GM12875 (cell line): ENCODE measurements at regions not wholly inside any gene's neighbourhood (a gene's known extent, or its start where the extent isn't known, plus 50 kb on each side); places are given as distances from the start of the nearest gene placed in this dataset.

Experiments used
- H3K4me3 ChIP-seq: one replicate; pipeline ENCODE4 v1.5.1; 2011; ENCODE audit warnings: low read depth, low read length, control low read depth
- TF ChIP-seq, protein P1 (sequence below): IDR thresholded peaks from 2 replicates; pipeline ENCODE4 v1.5.1; 2011; ENCODE audit warnings: low read depth, mild to moderate bottlenecking, control low read depth, inconsistent platforms, low read length, moderate library complexity, borderline replicate concordance; ENCODE audit not compliant: insufficient read depth

DNA sequence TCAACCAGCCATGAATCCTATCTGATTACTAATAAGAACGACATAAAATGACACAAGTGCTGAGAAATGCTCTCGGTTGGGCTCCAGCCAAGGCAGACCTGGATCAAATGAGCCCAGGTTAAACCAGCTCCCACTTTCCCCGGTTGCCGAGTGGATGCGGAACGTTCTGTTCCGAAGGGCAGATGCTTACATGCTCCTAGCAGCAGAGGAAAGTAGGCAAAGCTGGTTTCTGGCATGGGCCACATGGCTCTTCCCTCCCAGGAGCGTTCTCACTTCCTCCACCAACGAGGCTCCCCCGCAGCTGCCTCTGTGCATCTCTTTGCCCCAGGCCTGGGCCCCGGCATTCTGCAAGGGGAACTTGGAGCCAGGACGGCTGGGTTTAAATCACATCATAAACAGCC is 61.8 kb upstream of the SDK1 start:
- TF ChIP-seq, protein P1, sequence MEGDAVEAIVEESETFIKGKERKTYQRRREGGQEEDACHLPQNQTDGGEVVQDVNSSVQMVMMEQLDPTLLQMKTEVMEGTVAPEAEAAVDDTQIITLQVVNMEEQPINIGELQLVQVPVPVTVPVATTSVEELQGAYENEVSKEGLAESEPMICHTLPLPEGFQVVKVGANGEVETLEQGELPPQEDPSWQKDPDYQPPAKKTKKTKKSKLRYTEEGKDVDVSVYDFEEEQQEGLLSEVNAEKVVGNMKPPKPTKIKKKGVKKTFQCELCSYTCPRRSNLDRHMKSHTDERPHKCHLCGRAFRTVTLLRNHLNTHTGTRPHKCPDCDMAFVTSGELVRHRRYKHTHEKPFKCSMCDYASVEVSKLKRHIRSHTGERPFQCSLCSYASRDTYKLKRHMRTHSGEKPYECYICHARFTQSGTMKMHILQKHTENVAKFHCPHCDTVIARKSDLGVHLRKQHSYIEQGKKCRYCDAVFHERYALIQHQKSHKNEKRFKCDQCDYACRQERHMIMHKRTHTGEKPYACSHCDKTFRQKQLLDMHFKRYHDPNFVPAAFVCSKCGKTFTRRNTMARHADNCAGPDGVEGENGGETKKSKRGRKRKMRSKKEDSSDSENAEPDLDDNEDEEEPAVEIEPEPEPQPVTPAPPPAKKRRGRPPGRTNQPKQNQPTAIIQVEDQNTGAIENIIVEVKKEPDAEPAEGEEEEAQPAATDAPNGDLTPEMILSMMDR = no peak
- no peak overlapping the region for H3K4me3 ChIP-seq

DNA sequence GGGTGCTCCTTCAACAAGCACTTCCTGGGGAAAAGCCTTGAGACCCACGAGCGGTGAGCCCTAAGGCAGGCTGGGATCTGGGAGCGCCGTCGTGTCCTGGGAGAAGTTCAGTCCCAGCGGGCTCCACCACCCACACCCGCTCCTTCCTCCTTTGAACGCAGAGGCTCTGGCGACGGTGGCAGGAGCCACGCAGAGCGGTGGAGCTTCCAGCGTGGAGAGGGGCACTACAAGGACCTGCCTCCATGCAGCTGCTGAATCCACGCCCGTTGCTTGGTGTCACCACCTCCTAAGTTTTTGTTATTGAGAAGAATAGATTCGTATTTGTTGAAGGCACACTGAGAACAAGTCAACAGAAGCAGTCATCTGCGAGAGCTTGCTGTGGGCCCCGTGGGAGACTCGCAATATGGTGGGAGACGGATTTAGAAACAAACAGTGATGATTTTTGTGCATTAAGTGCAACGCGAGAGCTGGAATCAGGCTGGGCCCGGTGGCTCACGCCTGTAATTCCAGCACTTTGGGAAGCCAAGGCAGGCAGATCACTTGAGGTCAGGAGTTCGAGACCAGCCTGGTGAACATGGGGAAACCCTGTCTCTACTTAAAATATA is 60.1 kb upstream of the SDK1 start:
- H3K4me3 ChIP-seq = no peak overlapping the region
- TF ChIP-seq, protein P1 = no peak

DNA sequence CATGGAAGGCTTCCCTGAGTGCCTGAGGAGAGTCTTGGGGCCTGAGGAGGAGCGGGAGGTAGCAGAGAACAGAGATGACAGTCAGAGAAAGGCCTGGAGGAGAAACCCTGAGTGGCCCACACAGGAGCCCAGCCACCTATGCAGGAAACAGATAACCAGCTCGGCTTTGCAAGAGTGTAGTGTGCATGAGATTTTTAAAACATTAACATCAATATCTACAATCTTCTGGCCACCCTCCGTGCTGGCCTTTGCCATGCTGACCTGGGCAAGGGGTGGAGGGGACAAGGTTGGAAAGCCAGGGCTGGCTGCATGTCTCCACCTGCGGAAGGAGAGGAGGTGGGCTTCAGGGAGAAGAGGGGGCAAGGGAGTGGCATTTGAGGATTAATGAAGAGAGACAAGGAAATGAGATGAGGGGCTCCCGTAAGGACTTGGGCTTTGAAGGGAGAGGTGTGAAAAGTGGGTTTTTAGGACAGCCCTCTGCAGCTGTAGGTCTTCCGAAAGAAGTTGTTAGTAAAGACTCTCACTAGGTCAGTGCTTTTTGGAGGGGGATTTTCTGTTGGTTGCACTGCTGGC is 59.3 kb upstream of the SDK1 start:
- TF ChIP-seq, protein P1 = no peak
- H3K4me3 ChIP-seq = no peak overlapping the region

DNA sequence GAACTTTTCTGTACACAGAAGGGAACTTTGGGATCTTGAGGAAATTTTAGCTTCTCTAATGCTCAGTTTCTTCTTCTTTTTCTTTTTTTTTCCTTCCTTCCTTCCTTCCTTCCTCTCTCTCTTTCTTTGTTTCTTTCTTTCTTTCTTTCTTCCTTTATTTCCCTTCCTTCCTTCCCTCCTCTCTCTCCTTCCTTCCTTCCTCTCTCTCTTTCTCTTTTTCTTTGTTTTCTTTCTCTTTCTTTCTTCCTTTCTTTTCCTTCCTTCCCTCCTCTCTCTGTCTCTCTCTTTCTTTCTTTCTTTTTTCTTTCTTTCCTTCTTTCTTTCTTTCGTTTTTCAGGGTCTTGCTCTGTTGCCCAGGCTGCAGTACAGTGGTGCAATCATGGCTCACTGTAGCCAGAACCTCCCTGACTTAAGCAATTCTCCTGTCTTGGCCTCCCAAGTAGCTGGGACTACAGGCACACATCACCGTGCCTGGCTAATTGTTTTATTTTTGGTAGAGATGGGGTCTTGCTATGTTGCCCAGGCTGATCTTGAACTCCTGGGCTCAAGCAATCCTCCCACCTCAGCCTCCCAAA is 58.6 kb upstream of the SDK1 start:
- TF ChIP-seq, protein P1 = no peak
- no peak overlapping the region for H3K4me3 ChIP-seq

DNA sequence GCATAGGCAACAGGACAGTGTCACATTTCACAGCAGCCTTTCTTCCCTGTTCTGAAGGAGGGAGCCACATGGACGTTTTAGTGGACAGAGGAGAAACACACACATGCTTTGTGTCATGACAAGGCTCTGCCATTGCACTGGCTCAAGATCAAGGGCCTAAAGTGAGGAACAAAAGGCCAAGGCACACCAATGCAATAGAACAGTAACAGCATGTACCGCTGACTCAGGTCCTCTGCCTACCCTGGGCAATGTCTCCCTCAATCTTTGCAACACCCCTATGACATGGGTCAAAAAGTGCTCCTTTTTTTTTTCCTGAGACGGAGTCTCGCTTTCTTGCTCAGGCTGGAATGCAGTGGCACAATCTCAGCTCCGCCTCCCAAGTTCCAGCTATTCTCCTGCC is 57.8 kb upstream of the SDK1 start:
- H3K4me3 ChIP-seq = no peak overlapping the region
- TF ChIP-seq, protein P1 = no peak

DNA sequence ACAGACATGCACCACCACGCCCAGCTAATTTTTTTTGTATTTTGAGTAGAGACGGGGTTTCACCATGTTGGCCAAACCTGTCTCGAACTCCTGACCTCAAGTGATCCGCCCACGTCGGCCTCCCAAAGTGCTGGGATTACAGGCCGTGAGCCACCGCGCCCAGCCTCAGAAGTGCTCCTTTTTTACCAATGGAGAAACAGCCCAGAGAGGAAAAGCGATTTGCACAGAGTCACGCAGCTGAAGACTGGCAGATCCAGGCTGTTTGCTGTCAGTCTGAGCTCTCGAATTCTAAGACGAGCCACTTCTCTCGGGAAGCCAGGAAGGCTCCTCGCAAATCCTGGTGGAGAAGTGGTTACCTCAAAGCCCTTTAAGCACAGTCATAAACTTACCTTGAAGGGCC is 57.4 kb upstream of the SDK1 start:
- no peak overlapping the region for H3K4me3 ChIP-seq
- TF ChIP-seq, protein P1 = no peak

DNA sequence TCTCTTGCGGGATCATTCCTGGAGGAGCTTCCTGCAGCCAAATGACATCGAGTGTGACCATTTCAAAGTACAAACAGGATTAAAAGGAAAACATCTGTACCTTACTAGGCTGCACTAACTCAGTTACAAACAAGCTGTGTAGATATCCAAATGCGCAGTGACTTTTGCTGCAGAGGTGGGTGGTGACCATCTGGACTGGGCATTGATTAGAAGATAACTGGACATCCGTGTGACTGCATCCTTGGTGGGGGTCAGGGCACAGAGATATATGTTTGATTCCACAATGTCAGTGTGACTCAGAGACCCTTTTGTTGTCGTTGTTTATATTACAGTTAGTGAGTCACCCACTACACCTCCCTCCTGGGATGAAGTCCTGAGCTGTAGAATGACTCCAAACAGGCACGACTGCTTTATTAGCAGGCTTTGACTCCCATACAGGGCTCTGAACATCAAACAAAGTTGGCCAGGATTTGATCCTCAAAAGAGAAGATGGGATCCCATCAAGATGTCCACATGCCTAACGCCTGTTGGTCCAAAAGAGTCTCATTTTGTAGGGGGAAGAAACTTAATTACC is 56.7 kb upstream of the SDK1 start:
- TF ChIP-seq, protein P1 = no peak
- H3K4me3 ChIP-seq = no peak overlapping the region
